Thymus (tissue), 11 donors: ENCODE measurements at regions not wholly inside any gene's neighbourhood (a gene's known extent, or its start where the extent isn't known, plus 50 kb on each side); places are given as distances from the start of the nearest gene placed in this dataset.

ENCODE experiments used
- DNase-seq, 9 donors: peaks; one replicate each; pipeline ENCODE4 v3.0.0-alpha.2; 2013; ENCODE audit warnings: low spot score in 9 of 9, low read depth in 6 of 9, missing footprints in 1 of 9
- H3K27ac ChIP-seq, 2 donors: one replicate each; pipeline ENCODE4 v1.5.1; 2013; ENCODE audit warnings: control low read depth in 1 of 2, low read depth in 1 of 2, low read length in 1 of 2, mild to moderate bottlenecking in 1 of 2, moderate library complexity in 1 of 2
- H3K27me3 ChIP-seq, 2 donors: one replicate each; pipeline ENCODE4 v1.5.1; 2013; ENCODE audit warnings: low read length in 1 of 2; ENCODE audit not compliant: control insufficient read depth in 2 of 2, insufficient read depth in 1 of 2
- H3K36me3 ChIP-seq, 2 donors: one replicate each; pipeline ENCODE4 v1.5.1; 2013; ENCODE audit warnings: low read length in 1 of 2, mild to moderate bottlenecking in 1 of 2, moderate library complexity in 1 of 2; ENCODE audit not compliant: control insufficient read depth in 2 of 2, insufficient read depth in 2 of 2
- H3K4me1 ChIP-seq, 2 donors: one replicate each; pipeline ENCODE4 v1.5.1; 2013; ENCODE audit warnings: low read length in 2 of 2; ENCODE audit not compliant: control insufficient read depth in 2 of 2, insufficient read depth in 2 of 2
- H3K4me3 ChIP-seq, 2 donors: one replicate each; pipeline ENCODE4 v1.5.1; 2013; ENCODE audit warnings: low read length in 2 of 2, control low read depth in 1 of 2, mild to moderate bottlenecking in 1 of 2
- H3K9me3 ChIP-seq, 2 donors: one replicate each; pipeline ENCODE4 v1.5.1; 2013; ENCODE audit warnings: low read length in 1 of 2, mild to moderate bottlenecking in 1 of 2; ENCODE audit not compliant: control insufficient read depth in 2 of 2, insufficient read depth in 1 of 2
- WGBS: extraction: QIAGEN DNeasy Blood & Tissue Kit; methylation state at CpG from one replicate; pipeline ENCODE4 v1.1.7; 2013; 5-methylcytosine and 5-hydroxymethylcytosine counted together
- donor health status: healthy.

DNA sequence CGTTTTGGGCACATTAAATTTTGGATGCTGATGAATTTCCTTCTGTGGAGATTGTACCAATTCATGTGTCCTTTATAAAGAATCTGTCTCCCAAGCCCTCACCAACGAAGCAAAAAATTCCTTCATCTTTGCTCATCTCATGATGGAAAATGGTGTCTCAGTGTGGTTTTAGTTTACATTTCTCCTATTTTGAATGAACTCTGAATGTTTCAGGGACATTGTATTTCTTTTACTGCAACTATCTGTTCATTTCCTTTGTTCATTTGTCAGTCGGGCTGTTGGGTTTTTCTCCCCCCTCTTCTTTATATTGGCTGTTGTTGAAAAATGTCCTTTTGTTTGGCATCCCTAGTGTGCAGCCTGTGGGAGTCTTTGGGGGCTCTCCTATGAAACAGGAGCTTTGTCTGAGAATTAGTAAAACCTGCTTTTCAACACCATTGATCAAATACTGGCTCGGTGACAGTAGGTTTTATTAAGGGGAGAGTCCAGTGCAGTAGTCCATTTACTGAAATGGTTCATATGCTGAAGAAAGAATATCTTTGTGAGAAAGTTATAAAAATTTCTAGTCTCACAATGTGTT is 91.3 kb upstream of the C1QTNF9B start:
- H3K4me1 ChIP-seq: peaks cover 0 to 6% of the 10 kb centered on the region in 2 donors
- no peak overlapping the region for H3K27ac ChIP-seq
- 88% methylated on average over 4 of the region's 4 CpGs for WGBS
- no peak overlapping the region for H3K4me3 ChIP-seq
- no peaks in the 10 kb centered on the region for H3K36me3 ChIP-seq
- H3K9me3 ChIP-seq: no peaks in the 10 kb centered on the region
- no peak for DNase-seq
- peaks cover 0 to 3% of the 10 kb centered on the region in 2 donors for H3K27me3 ChIP-seq

DNA sequence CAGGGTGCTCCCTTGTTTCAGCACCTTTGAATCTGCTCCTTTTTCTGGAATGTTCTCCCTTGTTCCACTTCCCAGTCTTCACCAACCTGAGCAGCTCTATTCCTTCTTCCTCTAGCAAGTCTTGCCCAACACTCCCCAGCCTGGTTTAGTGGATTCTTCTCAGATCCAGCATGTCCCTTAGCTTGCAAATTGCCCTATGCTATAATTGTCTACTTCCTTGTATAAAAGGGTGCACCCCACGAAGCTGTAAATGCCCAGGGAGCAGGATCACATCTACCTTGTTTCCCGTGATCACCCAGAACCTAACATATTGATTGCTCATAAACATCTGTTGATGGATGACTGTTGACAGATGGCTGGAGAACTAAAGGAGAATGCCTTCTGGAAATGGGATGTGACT is 93.2 kb upstream of the C1QTNF9B start:
- Histone ChIP-seq H3K4me1 (peaks cover 0 to 6% of the 10 kb centered on the region in 2 donors), H3K27ac (no peak overlapping the region), H3K36me3 (no peaks in the 10 kb centered on the region), H3K27me3 (no peaks in the 10 kb centered on the region), H3K9me3 (no peaks in the 10 kb centered on the region), H3K4me3 (no peak overlapping the region)
- no peak for DNase-seq
- 93% methylated on average over 2 of the region's 2 CpGs for WGBS

DNA sequence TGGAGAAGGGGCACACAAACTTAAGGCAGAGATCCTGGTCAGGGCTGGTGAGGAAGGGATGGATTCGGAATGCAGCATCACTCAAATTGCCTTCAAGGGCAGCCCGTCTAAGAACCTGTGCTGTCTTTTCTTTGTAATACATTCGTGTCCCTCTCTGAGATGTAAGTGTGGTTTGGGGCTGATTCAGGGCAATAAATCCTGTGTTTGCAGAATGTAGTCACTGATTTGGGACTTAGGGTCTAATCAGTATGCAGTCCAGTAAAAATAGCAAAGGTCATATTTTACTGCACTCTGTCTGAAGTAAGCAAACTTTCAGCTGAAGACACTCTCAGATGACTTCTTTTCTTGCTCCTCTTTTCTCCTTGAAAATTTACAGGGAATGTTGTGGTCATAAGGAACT is 93.8 kb upstream of the C1QTNF9B start:
- no peaks in the 10 kb centered on the region for H3K9me3 ChIP-seq
- no peak for DNase-seq
- no peaks in the 10 kb centered on the region for H3K27me3 ChIP-seq
- H3K36me3 ChIP-seq: no peaks in the 10 kb centered on the region
- 95% methylated on average over 3 of the region's 3 CpGs for WGBS
- H3K4me1 ChIP-seq: peaks cover 0 to 6% of the 10 kb centered on the region in 2 donors
- no peak overlapping the region for H3K4me3 ChIP-seq
- no peak overlapping the region for H3K27ac ChIP-seq

DNA sequence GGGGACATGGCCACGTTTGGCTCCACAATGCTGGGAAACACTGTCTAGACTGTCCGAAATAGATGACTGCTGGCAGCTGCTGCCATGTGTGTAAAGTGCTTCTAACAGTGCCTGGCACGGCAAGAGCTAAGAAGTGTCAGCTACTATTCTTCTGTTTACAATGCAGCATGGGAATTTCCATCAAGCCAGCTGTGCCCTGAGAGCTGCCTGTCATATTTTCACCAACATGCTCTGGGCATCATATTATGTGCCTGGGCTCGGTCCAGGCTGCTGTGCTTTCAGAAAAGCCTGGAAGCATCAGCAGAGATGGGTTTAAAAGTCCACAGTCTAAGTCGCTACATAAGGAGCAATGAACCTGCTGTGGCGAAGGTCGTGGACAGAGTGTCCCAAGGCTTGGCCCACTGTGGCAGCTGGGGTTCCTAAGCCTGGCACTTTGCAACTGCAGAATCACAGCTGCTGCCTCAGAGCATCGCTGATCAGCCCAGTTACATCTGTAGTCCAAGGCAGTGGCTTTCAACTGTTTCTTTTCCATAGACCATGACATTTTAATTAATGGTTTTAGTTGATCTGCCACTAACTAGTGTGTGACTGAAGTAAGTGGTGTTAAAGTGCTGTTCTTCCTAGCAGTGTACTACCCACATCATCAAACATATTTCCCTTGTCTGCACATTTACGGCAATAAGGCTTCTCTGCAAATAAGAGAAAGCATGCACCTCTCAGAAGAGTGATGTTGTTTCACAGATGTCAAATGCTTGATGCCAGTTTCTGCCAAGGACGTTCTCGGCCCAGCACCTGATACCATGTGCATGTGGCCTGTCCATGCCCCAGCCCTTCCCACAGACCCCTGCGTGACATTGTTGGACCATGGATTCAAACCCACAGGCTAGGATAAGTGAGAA is 95.7 kb upstream of the C1QTNF9B start:
- Histone ChIP-seq H3K27me3 (no peaks in the 10 kb centered on the region), H3K27ac (no peak overlapping the region), H3K9me3 (no peaks in the 10 kb centered on the region), H3K4me3 (no peak overlapping the region), H3K36me3 (no peaks in the 10 kb centered on the region), H3K4me1 (peaks cover 0 to 6% of the 10 kb centered on the region in 2 donors)
- WGBS: 86% methylated on average over 12 of the region's 12 CpGs
- no peak for DNase-seq

DNA sequence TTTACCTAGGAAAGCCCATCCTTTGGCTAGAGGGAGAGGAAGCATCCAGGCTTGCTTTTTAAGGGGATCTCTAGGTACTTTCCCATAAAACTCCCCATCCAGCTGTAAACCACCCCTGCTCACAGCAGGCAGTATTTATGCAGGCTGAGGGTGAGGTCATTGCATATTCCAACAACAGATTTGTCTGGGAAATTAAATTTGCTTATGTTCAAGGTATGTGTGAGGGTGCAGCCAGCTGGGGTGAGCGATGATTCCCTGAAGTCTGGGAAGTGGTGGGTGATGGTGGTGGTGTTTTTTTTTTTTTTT is 96.3 kb upstream of the C1QTNF9B start:
- no peak overlapping the region for H3K27ac ChIP-seq
- H3K9me3 ChIP-seq: no peaks in the 10 kb centered on the region
- peaks cover 0 to 6% of the 10 kb centered on the region in 2 donors for H3K4me1 ChIP-seq
- peak in 1 of 9 donors; percentile 7 for DNase-seq
- H3K36me3 ChIP-seq: no peaks in the 10 kb centered on the region
- no peaks in the 10 kb centered on the region for H3K27me3 ChIP-seq
- H3K4me3 ChIP-seq: no peak overlapping the region
- 94% methylated on average over 1 of the region's 1 CpG for WGBS

DNA sequence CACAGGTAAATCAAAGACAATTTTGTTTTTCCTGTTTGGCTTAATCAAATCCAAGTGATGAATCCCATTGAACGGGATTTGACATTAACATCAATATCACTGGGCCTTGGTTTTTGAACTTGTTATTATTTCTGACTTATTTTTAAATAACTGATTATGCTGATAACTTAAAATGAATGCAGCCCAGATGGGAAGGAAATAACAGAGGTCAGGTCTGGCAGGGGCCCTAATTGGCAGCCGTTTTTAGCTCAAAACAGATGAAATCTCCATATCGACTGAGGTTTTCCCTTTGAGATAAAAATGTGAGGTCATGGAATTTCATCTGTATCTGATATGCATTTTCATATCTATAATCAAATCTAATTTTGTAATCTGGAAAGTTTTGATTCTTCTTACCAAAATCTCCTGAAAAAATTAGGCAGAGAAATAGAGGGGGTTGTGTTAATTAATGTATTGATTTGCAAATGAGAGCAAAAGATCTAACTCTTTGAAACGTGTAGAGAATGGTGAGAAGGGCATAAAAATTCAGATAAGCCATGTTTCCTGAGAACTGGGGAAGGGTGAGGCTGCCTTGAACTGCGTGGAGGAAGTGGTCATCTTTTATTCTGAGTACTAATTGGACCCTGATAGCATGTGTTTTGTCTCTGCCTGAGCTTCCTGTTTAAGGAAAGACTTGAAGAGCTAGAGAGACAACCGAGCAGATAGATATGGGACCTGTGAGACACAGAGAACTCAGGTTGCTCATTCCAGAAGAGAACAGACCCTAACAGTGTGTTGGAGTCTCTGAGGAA is 98.2 kb upstream of the C1QTNF9B start:
- Histone ChIP-seq H3K4me1 (peaks cover 0 to 6% of the 10 kb centered on the region in 2 donors), H3K4me3 (no peak overlapping the region), H3K36me3 (no peaks in the 10 kb centered on the region), H3K27me3 (no peaks in the 10 kb centered on the region), H3K27ac (no peak overlapping the region), H3K9me3 (no peaks in the 10 kb centered on the region)
- no peak for DNase-seq
- 61% methylated on average over 6 of the region's 6 CpGs for WGBS

DNA sequence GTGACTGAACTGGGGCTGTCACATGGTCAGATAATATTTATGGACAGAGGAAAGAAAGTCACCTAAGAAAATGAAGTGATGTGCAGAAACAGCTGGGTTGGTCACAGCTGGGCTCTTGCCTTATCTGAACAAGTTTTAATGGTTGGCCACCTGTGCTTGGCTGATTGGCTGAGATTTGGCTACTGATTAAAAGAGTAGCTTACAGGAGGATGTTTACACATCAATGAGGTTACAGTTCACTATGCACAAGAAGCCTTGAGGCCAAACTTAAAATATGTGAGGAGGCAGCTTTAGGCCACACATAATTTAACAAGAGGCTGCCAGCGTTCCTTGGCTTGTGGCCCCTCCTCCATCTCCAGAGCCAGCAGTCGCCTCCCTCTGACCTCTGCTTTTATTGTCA is 99.2 kb upstream of the C1QTNF9B start:
- H3K4me3 ChIP-seq: no peak overlapping the region
- 95% methylated on average over 2 of the region's 2 CpGs for WGBS
- no peak for DNase-seq
- no peak overlapping the region for H3K27ac ChIP-seq
- no peaks in the 10 kb centered on the region for H3K36me3 ChIP-seq
- H3K27me3 ChIP-seq: no peaks in the 10 kb centered on the region
- peaks cover 0 to 6% of the 10 kb centered on the region in 2 donors for H3K4me1 ChIP-seq
- no peaks in the 10 kb centered on the region for H3K9me3 ChIP-seq

DNA sequence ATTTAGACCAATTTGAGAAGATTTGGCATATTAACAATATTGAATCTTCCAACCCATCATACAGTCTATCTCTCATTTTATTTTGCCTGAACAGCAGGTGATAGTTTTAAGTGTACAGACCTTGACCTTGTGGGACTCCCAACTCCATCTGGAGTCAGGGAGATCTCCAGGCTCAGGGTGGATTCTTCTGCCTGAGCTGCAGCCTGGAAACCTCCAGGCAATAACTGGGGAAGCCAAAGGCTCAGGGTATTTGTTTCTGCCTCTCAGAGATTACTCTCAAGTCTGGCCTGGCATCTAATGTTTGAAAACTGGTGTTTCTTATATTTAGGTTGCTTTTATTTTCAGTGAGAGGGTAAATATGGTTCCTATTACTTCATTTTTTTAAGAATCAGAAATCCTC is 102.1 kb upstream of the C1QTNF9B start:
- no peak overlapping the region for H3K27ac ChIP-seq
- no peaks in the 10 kb centered on the region for H3K36me3 ChIP-seq
- H3K9me3 ChIP-seq: no peaks in the 10 kb centered on the region
- no peak overlapping the region for H3K4me3 ChIP-seq
- no peaks in the 10 kb centered on the region for H3K27me3 ChIP-seq
- H3K4me1 ChIP-seq: no peaks in the 10 kb centered on the region
- no peak for DNase-seq

DNA sequence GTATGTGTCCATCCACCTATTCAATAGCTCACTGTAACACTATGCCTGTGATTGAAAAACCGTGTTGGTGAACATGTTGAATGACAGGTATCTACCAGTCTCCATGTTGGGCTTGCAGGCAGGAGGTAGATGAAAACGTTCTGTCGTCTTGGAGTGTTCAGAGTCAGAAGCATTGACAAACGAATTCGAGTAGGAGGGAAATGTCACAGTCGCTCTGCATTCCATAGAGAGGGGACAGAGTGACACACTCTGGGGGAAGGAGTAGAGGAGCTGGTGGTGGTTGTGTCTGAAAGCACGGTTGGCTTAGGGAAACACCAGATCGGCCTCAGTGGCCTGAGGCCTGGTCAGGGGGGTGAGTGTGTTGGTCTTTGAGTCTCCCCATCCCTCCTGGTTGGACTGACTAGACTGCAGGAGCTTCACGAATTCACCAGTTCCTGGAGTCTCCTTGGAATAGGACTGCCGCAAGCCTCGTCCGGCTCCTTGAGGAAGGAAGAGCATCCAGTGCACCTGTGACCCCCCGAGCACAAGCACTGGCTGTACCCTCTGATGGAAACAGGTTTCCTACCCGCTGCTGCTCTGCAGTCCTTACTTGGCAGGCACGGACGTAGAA is 105.0 kb upstream of the C1QTNF9B start:
- DNase-seq: no peak
- Histone ChIP-seq H3K36me3 (no peaks in the 10 kb centered on the region), H3K27ac (no peak overlapping the region), H3K4me1 (no peaks in the 10 kb centered on the region), H3K4me3 (no peak overlapping the region), H3K9me3 (no peaks in the 10 kb centered on the region), H3K27me3 (no peaks in the 10 kb centered on the region)
- 97% methylated on average over 16 of the region's 16 CpGs for WGBS
